ENCODE measurements at regions not wholly inside any gene's neighbourhood (a gene's known extent, or its start where the extent isn't known, plus 50 kb on each side); places are given as distances from the start of the nearest gene placed in this dataset.

- DNase-seq, result no peak
These were observed 78.4 kb upstream of the NECTIN1 start for GRCh38 chr11:119807402-119807801.

GRCh38 chr11:119806064-119806915 lies 77.3 kb upstream of the NECTIN1 start:
- no peak for DNase-seq

GRCh38 chr11:119805663-119806062 lies 76.7 kb upstream of the NECTIN1 start:
- no peak for DNase-seq

GRCh38 chr11:119804698-119805097 lies 75.7 kb upstream of the NECTIN1 start:
- DNase-seq, result no peak

GRCh38 chr11:119803726-119804294 lies 74.8 kb upstream of the NECTIN1 start:
- no peak for DNase-seq

- DNase-seq, result no peak
These were observed 74.1 kb upstream of the NECTIN1 start for GRCh38 chr11:119803139-119803538.

GRCh38 chr11:119802670-119803069 lies 73.7 kb upstream of the NECTIN1 start:
- DNase-seq, result no peak

GRCh38 chr11:119800619-119801018 lies 71.6 kb upstream of the NECTIN1 start:
- DNase-seq, result no peak

GRCh38 chr11:119800171-119800570 lies 71.2 kb upstream of the NECTIN1 start:
- DNase-seq, result no peak

GRCh38 chr11:119798656-119799055 lies 69.7 kb upstream of the NECTIN1 start:
- DNase-seq, result no peak

GRCh38 chr11:119797736-119798135 lies 68.7 kb upstream of the NECTIN1 start:
- no peak for DNase-seq

GRCh38 chr11:119797123-119797611 lies 68.2 kb upstream of the NECTIN1 start:
- DNase-seq, result no peak

GRCh38 chr11:119796363-119797060 lies 67.5 kb upstream of the NECTIN1 start:
- no peak for DNase-seq

GRCh38 chr11:119795690-119796089 lies 66.7 kb upstream of the NECTIN1 start:
- DNase-seq, result no peak

GRCh38 chr11:119795231-119795630 lies 66.2 kb upstream of the NECTIN1 start:
- peak; percentile 51 for DNase-seq

- DNase-seq, result no peak
These were observed 65.8 kb upstream of the NECTIN1 start for GRCh38 chr11:119794756-119795155.

- no peak for DNase-seq
These were observed 65.2 kb upstream of the NECTIN1 start for GRCh38 chr11:119794141-119794665.

- no peak for DNase-seq
These were observed 64.5 kb upstream of the NECTIN1 start for GRCh38 chr11:119793335-119793984.

- DNase-seq, result peak; percentile 45
These were observed 62.7 kb upstream of the NECTIN1 start for GRCh38 chr11:119791701-119792151.

- DNase-seq, result peak; percentile 7
These were observed 62.0 kb upstream of the NECTIN1 start for GRCh38 chr11:119791047-119791446.

- DNase-seq, result no peak
These were observed 61.5 kb upstream of the NECTIN1 start for GRCh38 chr11:119790476-119790875.

GRCh38 chr11:119789766-119790407 lies 60.9 kb upstream of the NECTIN1 start:
- peak; percentile 12 for DNase-seq

Measured in right hindlimb (tissue), 1 donor.